Keratinocyte (primary cell): ENCODE measurements at regions not wholly inside any gene's neighbourhood (a gene's known extent, or its start where the extent isn't known, plus 50 kb on each side); places are given as distances from the start of the nearest gene placed in this dataset.

ENCODE experiments used
- DNase-seq: peaks from one replicate; pipeline ENCODE4 v3.0.0-alpha.2; 2011; ENCODE audit warnings: low read depth, missing footprints, low spot score
- FAIRE-seq: peaks from 2 replicates; lab custom pipeline; 2011; peaks lifted over from hg19 to GRCh38; lab: Jason Lieb, UNC
- H2AFZ ChIP-seq: 2 replicates; pipeline ENCODE4 v1.6.0; 2012; ENCODE audit warnings: low read length, control low read depth, inconsistent platforms; ENCODE audit not compliant: control insufficient read depth
- H3K27ac ChIP-seq: 2 replicates; pipeline ENCODE4 v1.5.1; 2011; ENCODE audit warnings: low read length; ENCODE audit not compliant: control insufficient read depth, insufficient read depth
- H3K27me3 ChIP-seq: 3 replicates; pipeline ENCODE4 v1.6.0; 2011; ENCODE audit warnings: low read length; ENCODE audit not compliant: control insufficient read depth, insufficient read depth; ENCODE audit errors: extremely low read depth
- H3K36me3 ChIP-seq, 2 experiments: 2 replicates in 1 of 2; 3 replicates in 1 of 2; pipeline ENCODE4 v1.5.1; 2011; ENCODE audit warnings: low read length in 2 of 2, mild to moderate bottlenecking in 1 of 2; ENCODE audit not compliant: control insufficient read depth in 2 of 2, insufficient read depth in 2 of 2; ENCODE audit errors: extremely low read depth in 1 of 2
- H3K4me1 ChIP-seq: 3 replicates; pipeline ENCODE4 v1.5.1; 2011; ENCODE audit warnings: low read length; ENCODE audit not compliant: control insufficient read depth, insufficient read depth; ENCODE audit errors: extremely low read depth
- H3K4me2 ChIP-seq: 3 replicates; pipeline ENCODE4 v1.6.0; 2011; ENCODE audit warnings: low read depth, low read length; ENCODE audit not compliant: control insufficient read depth, insufficient read depth; ENCODE audit errors: extremely low read depth
- H3K4me3 ChIP-seq, 3 experiments: fragments of 200-600 bp in 1 of 3; sonication (generic) in 1 of 3; 2 replicates in 2 of 3; 3 replicates in 1 of 3; pipeline ENCODE4 v1.5.1; 2011 to 2016; ENCODE audit warnings: low read length in 3 of 3, mild to moderate bottlenecking in 3 of 3, control low read depth in 2 of 3, inconsistent platforms in 1 of 3, low read depth in 1 of 3, mixed read lengths in 1 of 3, mixed run types in 1 of 3, moderate library complexity in 1 of 3; ENCODE audit not compliant: control insufficient read depth in 2 of 3, insufficient read depth in 2 of 3; ENCODE audit errors: extremely low read depth in 1 of 3
- H3K79me2 ChIP-seq: 2 replicates; pipeline ENCODE4 v1.6.0; 2012; ENCODE audit warnings: low read length; ENCODE audit not compliant: control insufficient read depth, insufficient read depth
- H3K9ac ChIP-seq: 3 replicates; pipeline ENCODE4 v1.6.0; 2011; ENCODE audit warnings: low read length; ENCODE audit not compliant: control insufficient read depth, insufficient read depth; ENCODE audit errors: extremely low read depth
- H3K9me1 ChIP-seq: 3 replicates; pipeline ENCODE4 v1.6.0; 2011; ENCODE audit warnings: low read length; ENCODE audit not compliant: control insufficient read depth, insufficient read depth; ENCODE audit errors: extremely low read depth
- H3K9me3 ChIP-seq: 2 replicates; pipeline ENCODE4 v1.5.1; 2012; ENCODE audit warnings: low read depth, low read length; ENCODE audit not compliant: control insufficient read depth
- H4K20me1 ChIP-seq: 3 replicates; pipeline ENCODE4 v1.6.0; 2011; ENCODE audit warnings: low read length; ENCODE audit not compliant: control insufficient read depth, insufficient read depth; ENCODE audit errors: extremely low read depth
- EZH2 ChIP-seq: IDR thresholded peaks from one replicate; pipeline ENCODE4 v1.6.1; 2012; ENCODE audit warnings: inconsistent platforms, mild to moderate bottlenecking, low read length, moderate library complexity
- dilution Hi-C: fragments of 300-500 bp; cut with MboI; formaldehyde crosslinking; loops from one replicate; pipeline ENCODE4 v1.7.0; 2020; ENCODE audit warnings: low sequenced_read_pairs; ENCODE audit not compliant: extremely low pct_ligation_motif_present
- TF ChIP-seq, protein P1 (sequence below), 3 experiments: IDR thresholded peaks in 1 of 3; conservative IDR thresholded peaks in 1 of 3; optimal IDR thresholded peaks in 1 of 3; 2 replicates in 2 of 3; 3 replicates in 1 of 3; pipeline versions ENCODE3 to v1.5.1; 2011; ENCODE audit warnings: low read length in 3 of 3, mild to moderate bottlenecking in 3 of 3, moderate library complexity in 2 of 3, control low read depth in 1 of 3, inconsistent platforms in 1 of 3; ENCODE audit not compliant: insufficient read depth in 2 of 3; ENCODE audit errors: extremely low read depth in 1 of 3

DNA sequence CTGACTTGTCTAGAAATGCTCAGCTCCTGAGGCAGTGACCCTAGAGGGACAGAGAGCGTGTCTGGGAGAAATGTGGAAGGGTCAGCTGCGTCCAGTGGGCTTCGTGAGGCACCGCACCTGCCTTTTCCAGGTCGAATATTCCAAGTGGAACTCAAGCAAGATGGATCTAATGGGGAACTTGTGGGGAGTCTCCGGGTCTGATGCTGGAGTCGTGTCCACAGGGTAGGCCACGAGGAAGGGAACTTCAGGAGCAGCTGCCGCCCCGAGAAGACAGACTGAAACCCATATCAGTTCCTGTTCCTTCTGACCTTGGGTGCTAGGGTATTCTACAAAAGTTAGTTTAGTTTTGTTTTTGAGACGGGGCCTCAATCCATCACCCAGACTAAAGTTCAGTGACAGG lies 67.5 kb downstream of the TNFAIP2 start:
- FAIRE-seq (no peak), DNase-seq (no peak)
- no peaks in the 10 kb centered on the region for H4K20me1 ChIP-seq
- H3K27ac ChIP-seq = no peak overlapping the region
- dilution Hi-C loops = no loop called here
- no peaks in the 10 kb centered on the region for H3K36me3 ChIP-seq
- H3K9me1 ChIP-seq = no peaks in the 10 kb centered on the region
- no peak overlapping the region for H3K4me3 ChIP-seq
- H3K4me1 ChIP-seq = peaks cover 7% of the 10 kb centered on the region
- no peak overlapping the region for H3K9ac ChIP-seq
- H3K27me3 ChIP-seq = peaks cover 42% of the 10 kb centered on the region
- no peaks in the 10 kb centered on the region for H3K9me3 ChIP-seq
- H3K79me2 ChIP-seq = no peaks in the 10 kb centered on the region
- no peak for TF ChIP-seq EZH2
- TF ChIP-seq, protein P1, sequence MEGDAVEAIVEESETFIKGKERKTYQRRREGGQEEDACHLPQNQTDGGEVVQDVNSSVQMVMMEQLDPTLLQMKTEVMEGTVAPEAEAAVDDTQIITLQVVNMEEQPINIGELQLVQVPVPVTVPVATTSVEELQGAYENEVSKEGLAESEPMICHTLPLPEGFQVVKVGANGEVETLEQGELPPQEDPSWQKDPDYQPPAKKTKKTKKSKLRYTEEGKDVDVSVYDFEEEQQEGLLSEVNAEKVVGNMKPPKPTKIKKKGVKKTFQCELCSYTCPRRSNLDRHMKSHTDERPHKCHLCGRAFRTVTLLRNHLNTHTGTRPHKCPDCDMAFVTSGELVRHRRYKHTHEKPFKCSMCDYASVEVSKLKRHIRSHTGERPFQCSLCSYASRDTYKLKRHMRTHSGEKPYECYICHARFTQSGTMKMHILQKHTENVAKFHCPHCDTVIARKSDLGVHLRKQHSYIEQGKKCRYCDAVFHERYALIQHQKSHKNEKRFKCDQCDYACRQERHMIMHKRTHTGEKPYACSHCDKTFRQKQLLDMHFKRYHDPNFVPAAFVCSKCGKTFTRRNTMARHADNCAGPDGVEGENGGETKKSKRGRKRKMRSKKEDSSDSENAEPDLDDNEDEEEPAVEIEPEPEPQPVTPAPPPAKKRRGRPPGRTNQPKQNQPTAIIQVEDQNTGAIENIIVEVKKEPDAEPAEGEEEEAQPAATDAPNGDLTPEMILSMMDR (optimal IDR thresholded peaks at IDR 0.05 in 1 of 3, IDR thresholded peaks at IDR 0.05 in 1 of 3, conservative IDR thresholded peaks at IDR 0.05 in 1 of 3; ENCODE audit: extremely low read depth in 1 of 3, insufficient read depth in 2 of 3, low read length in 3 of 3) = no peak
- H2AFZ ChIP-seq = no peak overlapping the region
- no peak overlapping the region for H3K4me2 ChIP-seq

DNA sequence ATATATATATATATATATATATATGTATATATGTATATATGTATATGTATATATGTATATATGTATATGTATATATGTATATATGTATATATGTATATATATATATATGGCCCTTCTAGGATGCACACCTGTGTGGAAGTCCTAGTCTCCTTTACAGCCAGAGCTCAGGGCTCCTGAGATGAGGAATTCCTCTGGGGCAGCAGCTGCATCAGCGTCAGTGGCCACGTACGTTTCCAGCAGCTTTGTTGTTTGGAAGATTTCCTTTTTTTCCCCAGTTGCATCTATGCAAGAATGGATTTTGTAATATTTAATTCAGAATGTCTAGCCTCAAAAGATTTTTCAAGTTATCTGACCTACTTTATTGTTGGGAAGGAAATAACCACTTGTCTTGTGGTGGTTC lies 68.6 kb downstream of the TNFAIP2 start:
- no peak overlapping the region for H3K9ac ChIP-seq
- no peak overlapping the region for H3K27ac ChIP-seq
- H3K9me3 ChIP-seq = no peaks in the 10 kb centered on the region
- dilution Hi-C loops = no loop called here
- H3K4me1 ChIP-seq = peaks cover 3% of the 10 kb centered on the region
- DNase-seq (no peak), FAIRE-seq (no peak)
- no peak overlapping the region for H3K4me2 ChIP-seq
- no peaks in the 10 kb centered on the region for H3K79me2 ChIP-seq
- H4K20me1 ChIP-seq = no peaks in the 10 kb centered on the region
- H2AFZ ChIP-seq = no peak overlapping the region
- no peak overlapping the region for H3K4me3 ChIP-seq
- no peaks in the 10 kb centered on the region for H3K36me3 ChIP-seq
- no peaks in the 10 kb centered on the region for H3K9me1 ChIP-seq
- no peak for TF ChIP-seq EZH2
- TF ChIP-seq, protein P1 (optimal IDR thresholded peaks at IDR 0.05 in 1 of 3, IDR thresholded peaks at IDR 0.05 in 1 of 3, conservative IDR thresholded peaks at IDR 0.05 in 1 of 3; ENCODE audit: extremely low read depth in 1 of 3, insufficient read depth in 2 of 3, low read length in 3 of 3) = no peak
- H3K27me3 ChIP-seq = peaks cover 35% of the 10 kb centered on the region
